Choroid plexus epithelial cell (primary cell): ENCODE measurements at regions not wholly inside any gene's neighbourhood (a gene's known extent, or its start where the extent isn't known, plus 50 kb on each side); places are given as distances from the start of the nearest gene placed in this dataset.

Experiments
- DNase-seq: peaks from one replicate; pipeline ENCODE4 v3.0.0-alpha.2; 2010; ENCODE audit warnings: low read depth
- H3K4me3 ChIP-seq: 2 replicates; pipeline ENCODE4 v1.5.1; 2011; ENCODE audit warnings: low read depth, mild to moderate bottlenecking, control low read depth, low read length, moderate library complexity
- CTCF ChIP-seq: conservative IDR thresholded peaks from 2 replicates; pipeline ENCODE4 v1.5.1; 2011; ENCODE audit warnings: low read depth, mild to moderate bottlenecking, control low read depth, inconsistent platforms, low read length, moderate library complexity

DNA sequence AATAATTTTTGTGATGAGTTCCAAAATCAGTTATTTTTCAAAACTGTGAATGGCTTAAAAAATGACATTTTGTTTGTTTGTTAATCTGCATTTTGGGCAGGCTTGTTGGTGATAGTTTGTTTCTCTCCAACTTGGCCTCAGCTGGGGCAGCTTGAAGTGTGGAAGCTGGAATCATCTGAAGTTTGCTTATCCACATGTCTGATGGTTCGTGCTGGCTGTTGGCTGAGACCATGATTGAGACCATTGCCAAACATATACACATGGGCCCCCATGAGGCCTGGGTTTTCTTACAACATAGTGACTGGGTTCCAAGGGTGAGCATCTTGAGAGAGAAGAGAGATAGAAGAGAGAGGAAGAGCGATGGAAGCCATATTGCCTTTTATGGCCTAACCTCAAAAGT, 201.2 kb downstream of the NDFIP2 start:
- H3K4me3 ChIP-seq: no peak overlapping the region
- DNase-seq: no peak
- no peak for TF ChIP-seq CTCF

- DNase-seq: no peak
- TF ChIP-seq CTCF: no peak
- H3K4me3 ChIP-seq: no peak overlapping the region
Measured at GRCh38 chr13:79681069-79681468, 200.1 kb downstream of the NDFIP2 start.

- H3K4me3 ChIP-seq: no peak overlapping the region
- TF ChIP-seq CTCF: no peak
- DNase-seq: no peak
Measured at GRCh38 chr13:79680485-79680884, 199.5 kb downstream of the NDFIP2 start.

GRCh38 chr13:79679334-79679733, 198.4 kb downstream of the NDFIP2 start:
- DNase-seq: peak; percentile 88
- TF ChIP-seq CTCF: peak; percentile 91
- H3K4me3 ChIP-seq: no peak overlapping the region

- peak; percentile 30 for DNase-seq
- H3K4me3 ChIP-seq: no peak overlapping the region
- TF ChIP-seq CTCF: no peak
Measured at GRCh38 chr13:79678100-79678499, 197.1 kb downstream of the NDFIP2 start.

- no peak overlapping the region for H3K4me3 ChIP-seq
- no peak for TF ChIP-seq CTCF
- DNase-seq: no peak
Measured at GRCh38 chr13:79675931-79676660, 195.1 kb downstream of the NDFIP2 start.
